ENCODE measurements at regions not wholly inside any gene's neighbourhood (a gene's known extent, or its start where the extent isn't known, plus 50 kb on each side); places are given as distances from the start of the nearest gene placed in this dataset.

DNA sequence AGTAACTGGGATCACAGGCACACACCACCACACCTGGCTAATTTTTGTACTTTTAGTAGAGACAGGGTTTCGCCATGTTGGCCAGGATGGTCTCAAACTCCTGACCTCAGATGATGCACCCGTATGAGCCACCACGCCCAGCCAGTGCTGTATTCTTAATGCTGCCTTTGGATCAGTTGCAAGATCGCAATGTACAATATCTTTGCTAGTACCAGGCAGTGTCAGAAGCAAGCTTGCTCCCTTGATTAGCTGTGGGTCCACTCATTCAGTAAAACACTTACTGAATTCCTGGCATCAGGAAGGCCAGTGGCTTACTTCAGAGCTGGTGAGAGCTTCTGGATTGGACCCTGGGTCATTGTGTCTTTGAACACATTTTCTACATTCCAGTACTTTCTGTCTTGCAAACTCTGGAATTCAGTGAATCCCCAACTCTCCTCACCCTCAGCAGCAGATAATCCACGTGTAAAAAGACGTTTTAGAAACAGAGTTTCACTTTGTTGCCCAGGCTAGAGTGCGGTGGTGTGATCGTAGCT lies 1183.7 kb downstream of the AACS start:
- H3K27me3 Mint-ChIP-seq = no peaks in the 10 kb centered on the region
- ChIA-PET POLR2A (no interaction called here), CTCF (no interaction called here)
- DNase-seq (no peak), ATAC-seq (no peak)
- H3K4me1 Mint-ChIP-seq (ENCODE audit: low read depth) = no peaks in the 10 kb centered on the region
- peaks cover 2% of the 10 kb centered on the region for H3K9me3 Mint-ChIP-seq
- H3K36me3 Mint-ChIP-seq (ENCODE audit: low read depth) = no peaks in the 10 kb centered on the region
- no peak overlapping the region for H3K4me3 Mint-ChIP-seq
- no peak for TF ChIP-seq CTCF (IDR thresholded peaks at IDR 0.05)
- intact Hi-C loops (cut with micrococcal nuclease) = no loop called here
- H3K27ac Mint-ChIP-seq = no peak overlapping the region

GRCh38 chr12:126258190-126258589 lies 1193.0 kb downstream of the AACS start:
- Mint-ChIP-seq H3K27ac (no peak overlapping the region), H3K4me1 (ENCODE audit: low read depth) (no peaks in the 10 kb centered on the region), H3K9me3 (peaks cover 7% of the 10 kb centered on the region), H3K36me3 (ENCODE audit: low read depth) (no peaks in the 10 kb centered on the region), H3K27me3 (no peaks in the 10 kb centered on the region), H3K4me3 (no peak overlapping the region)
- TF ChIP-seq CTCF (IDR thresholded peaks at IDR 0.05) = no peak
- ATAC-seq (no peak), DNase-seq (no peak)
- intact Hi-C loops (cut with micrococcal nuclease) = no loop called here
- CTCF ChIA-PET = no interaction called here
- POLR2A ChIA-PET = no interaction called here

- no peak for DNase-seq
- Mint-ChIP-seq H3K36me3 (ENCODE audit: low read depth) (no peaks in the 10 kb centered on the region), H3K4me1 (ENCODE audit: low read depth) (no peaks in the 10 kb centered on the region), H3K27me3 (no peaks in the 10 kb centered on the region), H3K4me3 (no peak overlapping the region), H3K27ac (no peak overlapping the region), H3K9me3 (no peaks in the 10 kb centered on the region)
- TF ChIP-seq CTCF (IDR thresholded peaks at IDR 0.05) = no peak
- intact Hi-C loops (cut with micrococcal nuclease) = no loop called here
- POLR2A ChIA-PET = no interaction called here
- CTCF ChIA-PET = no interaction called here
- ATAC-seq = no peak
Measured at GRCh38 chr12:126262829-126263228, 1197.6 kb downstream of the AACS start.

GRCh38 chr12:126268222-126268621 lies 1203.0 kb downstream of the AACS start:
- DNase-seq (no peak), ATAC-seq (no peak)
- Mint-ChIP-seq H3K36me3 (ENCODE audit: low read depth) (no peaks in the 10 kb centered on the region), H3K4me1 (ENCODE audit: low read depth) (no peaks in the 10 kb centered on the region), H3K27me3 (no peaks in the 10 kb centered on the region), H3K9me3 (peaks cover 2% of the 10 kb centered on the region), H3K4me3 (no peak overlapping the region), H3K27ac (no peak overlapping the region)
- ChIA-PET CTCF (no interaction called here), POLR2A (no interaction called here)
- intact Hi-C loops (cut with micrococcal nuclease) = no loop called here
- no peak for TF ChIP-seq CTCF (IDR thresholded peaks at IDR 0.05)

- ATAC-seq (no peak), DNase-seq (no peak)
- ChIA-PET POLR2A (no interaction called here), CTCF (no interaction called here)
- intact Hi-C loops (cut with micrococcal nuclease) = no loop called here
- Mint-ChIP-seq H3K27me3 (no peaks in the 10 kb centered on the region), H3K9me3 (peaks cover 2% of the 10 kb centered on the region), H3K4me1 (ENCODE audit: low read depth) (no peaks in the 10 kb centered on the region), H3K27ac (no peak overlapping the region), H3K36me3 (ENCODE audit: low read depth) (no peaks in the 10 kb centered on the region), H3K4me3 (no peak overlapping the region)
- no peak for TF ChIP-seq CTCF (IDR thresholded peaks at IDR 0.05)
Measured at GRCh38 chr12:126271159-126271558, 1205.9 kb downstream of the AACS start.
